ENCODE measurements at regions not wholly inside any gene's neighbourhood (a gene's known extent, or its start where the extent isn't known, plus 50 kb on each side); places are given as distances from the start of the nearest gene placed in this dataset.

- H3K4me1 ChIP-seq: no peaks in the 10 kb centered on the region
Measured at GRCh38 chr13:31424130-31424729, 224.5 kb downstream of the B3GLCT start.

GRCh38 chr13:31426395-31426794 lies 226.6 kb downstream of the B3GLCT start:
- no peaks in the 10 kb centered on the region for H3K27me3 ChIP-seq
- TF ChIP-seq, protein P1, sequence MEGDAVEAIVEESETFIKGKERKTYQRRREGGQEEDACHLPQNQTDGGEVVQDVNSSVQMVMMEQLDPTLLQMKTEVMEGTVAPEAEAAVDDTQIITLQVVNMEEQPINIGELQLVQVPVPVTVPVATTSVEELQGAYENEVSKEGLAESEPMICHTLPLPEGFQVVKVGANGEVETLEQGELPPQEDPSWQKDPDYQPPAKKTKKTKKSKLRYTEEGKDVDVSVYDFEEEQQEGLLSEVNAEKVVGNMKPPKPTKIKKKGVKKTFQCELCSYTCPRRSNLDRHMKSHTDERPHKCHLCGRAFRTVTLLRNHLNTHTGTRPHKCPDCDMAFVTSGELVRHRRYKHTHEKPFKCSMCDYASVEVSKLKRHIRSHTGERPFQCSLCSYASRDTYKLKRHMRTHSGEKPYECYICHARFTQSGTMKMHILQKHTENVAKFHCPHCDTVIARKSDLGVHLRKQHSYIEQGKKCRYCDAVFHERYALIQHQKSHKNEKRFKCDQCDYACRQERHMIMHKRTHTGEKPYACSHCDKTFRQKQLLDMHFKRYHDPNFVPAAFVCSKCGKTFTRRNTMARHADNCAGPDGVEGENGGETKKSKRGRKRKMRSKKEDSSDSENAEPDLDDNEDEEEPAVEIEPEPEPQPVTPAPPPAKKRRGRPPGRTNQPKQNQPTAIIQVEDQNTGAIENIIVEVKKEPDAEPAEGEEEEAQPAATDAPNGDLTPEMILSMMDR (IDR thresholded peaks at IDR 0.05): no peak
- no peak for TF ChIP-seq POLR2A (IDR thresholded peaks at IDR 0.05)
- no peak overlapping the region for H3K27ac ChIP-seq
- H3K4me1 ChIP-seq: no peaks in the 10 kb centered on the region
- no peak overlapping the region for H3K4me3 ChIP-seq
- no peaks in the 10 kb centered on the region for H3K9me3 ChIP-seq
- H3K36me3 ChIP-seq: no peaks in the 10 kb centered on the region
- DNase-seq: no peak

More at GRCh38 chr13:31424130-31424729, 224.5 kb downstream of the B3GLCT start:
- no peak for TF ChIP-seq POLR2A (IDR thresholded peaks at IDR 0.05)
- TF ChIP-seq, protein P1 (IDR thresholded peaks at IDR 0.05): peak; percentile 45 to 76 (median 71)
- no peaks in the 10 kb centered on the region for H3K27me3 ChIP-seq
- H3K9me3 ChIP-seq: no peaks in the 10 kb centered on the region
- no peaks in the 10 kb centered on the region for H3K36me3 ChIP-seq
- DNase-seq: peak; percentile 68 to 84 (median 72)
- no peak overlapping the region for H3K27ac ChIP-seq
- H3K4me3 ChIP-seq: no peak overlapping the region

GRCh38 chr13:31427151-31428100 lies 227.7 kb downstream of the B3GLCT start:
- no peaks in the 10 kb centered on the region for H3K4me1 ChIP-seq
- no peaks in the 10 kb centered on the region for H3K36me3 ChIP-seq
- H3K4me3 ChIP-seq: no peak overlapping the region
- TF ChIP-seq POLR2A (IDR thresholded peaks at IDR 0.05): no peak
- TF ChIP-seq, protein P1 (IDR thresholded peaks at IDR 0.05): no peak
- H3K27ac ChIP-seq: no peak overlapping the region
- H3K9me3 ChIP-seq: no peaks in the 10 kb centered on the region
- no peaks in the 10 kb centered on the region for H3K27me3 ChIP-seq
- no peak for DNase-seq

DNA sequence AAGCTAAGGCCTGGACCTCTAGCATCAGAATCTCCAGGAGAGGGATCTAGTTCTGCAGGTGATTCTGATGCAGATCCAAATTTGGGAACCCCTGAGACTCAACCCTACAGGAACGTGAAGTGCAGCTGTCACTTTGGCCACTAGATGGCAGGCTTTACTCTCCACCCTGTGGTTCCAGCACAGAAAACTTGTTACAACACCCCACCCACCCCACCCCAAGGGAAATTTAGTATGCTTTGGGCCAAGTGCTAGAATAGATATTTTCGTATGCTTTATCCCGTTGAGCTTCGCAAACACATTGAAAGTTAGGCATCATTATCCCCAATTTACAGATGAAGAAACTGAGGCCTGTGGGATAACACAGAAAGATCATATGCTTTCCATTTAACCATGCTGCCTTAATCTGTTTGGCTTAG lies 232.0 kb downstream of the B3GLCT start:
- Histone ChIP-seq H3K4me3 (no peak overlapping the region), H3K27me3 (no peaks in the 10 kb centered on the region), H3K27ac (no peak overlapping the region), H3K9me3 (no peaks in the 10 kb centered on the region), H3K36me3 (no peaks in the 10 kb centered on the region), H3K4me1 (no peaks in the 10 kb centered on the region)
- DNase-seq: peak in 2 of 3 donors; percentile 30 to 65
- TF ChIP-seq, protein P1 (IDR thresholded peaks at IDR 0.05): peak in 5 of 6 experiments; percentile 40 to 80 (median 44)
- no peak for TF ChIP-seq POLR2A (IDR thresholded peaks at IDR 0.05)

GRCh38 chr13:31433207-31433606 lies 233.4 kb downstream of the B3GLCT start:
- no peak for DNase-seq
- Histone ChIP-seq H3K27me3 (no peaks in the 10 kb centered on the region), H3K36me3 (no peaks in the 10 kb centered on the region), H3K27ac (no peak overlapping the region), H3K9me3 (no peaks in the 10 kb centered on the region), H3K4me3 (no peak overlapping the region), H3K4me1 (no peaks in the 10 kb centered on the region)
- no peak for TF ChIP-seq POLR2A (IDR thresholded peaks at IDR 0.05)
- TF ChIP-seq, protein P1 (IDR thresholded peaks at IDR 0.05): no peak

Data from Peyer's patch (tissue), 4 donors.